GM23248 (cell line): ENCODE measurements at regions not wholly inside any gene's neighbourhood (a gene's known extent, or its start where the extent isn't known, plus 50 kb on each side); places are given as distances from the start of the nearest gene placed in this dataset.

Experiments used
- EZH2 ChIP-seq: fragments of 200-600 bp; sonication (generic); IDR thresholded peaks from 2 replicates; pipeline ENCODE4 v1.6.1; 2018; ENCODE audit warnings: antibody characterized with exemption, mild to moderate bottlenecking; ENCODE audit not compliant: insufficient read depth, poor library complexity, severe bottlenecking
- EZH2phosphoT487 ChIP-seq: fragments of 200-600 bp; sonication (generic); IDR thresholded peaks from 2 replicates; pipeline ENCODE4 v1.6.1; 2018; ENCODE audit warnings: antibody characterized with exemption, moderate library complexity, mild to moderate bottlenecking, low read depth; ENCODE audit not compliant: insufficient read depth

DNA sequence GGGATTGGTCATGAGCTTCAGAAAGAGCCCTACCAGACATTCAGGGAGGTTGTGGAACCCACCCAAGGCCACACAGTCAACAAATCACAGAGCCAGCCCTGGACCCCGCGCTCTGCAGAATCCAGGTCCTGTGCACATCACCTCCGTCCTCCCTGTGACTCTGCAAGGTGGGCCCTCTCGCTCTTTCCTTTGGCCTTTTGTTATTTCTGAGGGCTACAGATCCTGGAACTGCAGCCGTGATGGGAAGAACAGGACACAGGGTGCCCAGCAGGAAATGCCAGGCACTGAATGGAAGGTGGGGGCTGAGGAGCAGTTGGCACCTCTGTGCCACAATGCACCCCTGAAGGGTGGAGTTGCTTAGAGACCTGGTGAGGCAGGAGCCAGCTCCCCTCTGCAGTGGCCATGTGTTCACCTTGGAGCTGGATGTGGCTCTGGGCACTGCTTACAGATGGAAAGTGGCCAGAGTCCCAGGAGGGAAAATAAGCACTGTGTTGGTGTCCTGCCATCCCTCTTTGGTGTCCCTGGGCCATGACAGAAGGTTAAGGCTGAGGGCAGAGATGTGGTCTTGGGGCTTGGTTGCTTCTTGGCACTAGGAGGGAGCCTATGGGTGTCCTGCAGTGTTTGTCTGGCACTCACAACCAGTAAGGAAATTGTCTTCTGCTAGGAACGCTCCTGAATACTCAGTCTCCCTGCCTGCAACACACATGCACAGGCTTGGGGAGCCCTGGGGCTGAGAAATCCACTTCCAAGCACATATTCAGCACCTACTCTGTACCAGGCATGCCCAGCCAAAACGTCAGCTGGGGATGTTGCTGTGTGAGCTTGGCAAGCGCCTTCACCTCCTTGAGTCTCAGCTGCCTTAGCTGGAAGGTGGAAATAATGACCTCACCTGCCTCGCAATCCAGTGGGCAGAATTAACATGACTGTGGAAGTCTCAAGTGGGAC is 98.0 kb upstream of the SLC6A6 start:
- no peak for TF ChIP-seq EZH2phosphoT487
- TF ChIP-seq EZH2 = no peak
